SK-N-SH (cell line): ENCODE measurements at regions not wholly inside any gene's neighbourhood (a gene's known extent, or its start where the extent isn't known, plus 50 kb on each side); places are given as distances from the start of the nearest gene placed in this dataset.

Experiments used
- CTCF ChIA-PET: fragments of 300-600, 350-600 bp; formaldehyde crosslinking; extraction: SDS; loops from one replicate; lab custom pipeline; 2021; lab: Yijun Ruan, JAX
- POLR2A ChIA-PET: fragments of 350-600 bp; sonication (Branson Sonifier 250); formaldehyde crosslinking; extraction: SDS; loops from one replicate; lab custom pipeline; 2020; ENCODE audit warnings: antibody characterized with exemption, inconsistent platforms; lab: Yijun Ruan, JAX
- DNase-seq: peaks from one replicate; pipeline ENCODE4 v3.0.0; 2012
- H2AFZ ChIP-seq: fragments of 200-600 bp; sonication (generic); 2 replicates; pipeline ENCODE4 v1.8.1; 2016; ENCODE audit warnings: antibody characterized with exemption, mild to moderate bottlenecking, low read depth
- H3F3A ChIP-seq: fragments of 200-600 bp; sonication (generic); replicated peaks from 2 replicates; pipeline ENCODE3; 2016; ENCODE audit warnings: antibody characterized with exemption, mild to moderate bottlenecking; ENCODE audit not compliant: insufficient read depth
- H3K27ac ChIP-seq, 2 experiments: fragments of 200-500 bp in 1 of 2; fragments of 200-600 bp in 1 of 2; sonication (Bioruptor generic) in 1 of 2; sonication (generic), shearing (Covaris generic) in 1 of 2; 2 replicates each; pipeline versions ENCODE4 v1.5.1 to v1.6.1; 2014 to 2016; ENCODE audit warnings: low read depth in 2 of 2, inconsistent platforms in 1 of 2, low read length in 1 of 2, mild to moderate bottlenecking in 1 of 2, mixed read lengths in 1 of 2
- H3K27me3 ChIP-seq: fragments of 200-600 bp; sonication (generic), shearing (Covaris generic); 2 replicates; pipeline ENCODE4 v1.6.1; 2016; ENCODE audit warnings: mixed run types; ENCODE audit not compliant: insufficient read depth
- H3K36me3 ChIP-seq, 2 experiments: fragments of 200-500 bp in 1 of 2; fragments of 200-600 bp in 1 of 2; sonication (Bioruptor generic) in 1 of 2; sonication (generic) in 1 of 2; replicated peaks in 1 of 2; 2 replicates each; pipeline versions ENCODE3 to v1.5.1; 2014 to 2016; ENCODE audit warnings: low read length in 1 of 2, mild to moderate bottlenecking in 1 of 2; ENCODE audit not compliant: insufficient read depth in 2 of 2, control insufficient read depth in 1 of 2
- H3K4me1 ChIP-seq, 2 experiments: fragments of 200-500 bp in 1 of 2; fragments of 200-600 bp in 1 of 2; sonication (Bioruptor generic) in 1 of 2; sonication (generic), shearing (Covaris generic) in 1 of 2; 2 replicates each; pipeline versions ENCODE4 v1.5.1 to v1.6.1; 2014 to 2016; ENCODE audit warnings: low read depth in 1 of 2, low read length in 1 of 2, mixed run types in 1 of 2; ENCODE audit not compliant: insufficient read depth in 2 of 2, control insufficient read depth in 1 of 2
- H3K4me2 ChIP-seq: fragments of 200-600 bp; sonication (generic), shearing (Covaris generic); 2 replicates; pipeline ENCODE4 v1.6.1; 2017; ENCODE audit warnings: mixed run types
- H3K4me3 ChIP-seq, 2 experiments: fragments of 200-500 bp in 1 of 2; fragments of 200-600 bp in 1 of 2; sonication (Bioruptor generic) in 1 of 2; sonication (generic), shearing (Covaris generic) in 1 of 2; 2 replicates each; pipeline versions ENCODE4 v1.5.1 to v1.8.1; 2014 to 2016; ENCODE audit warnings: low read depth in 2 of 2, inconsistent platforms in 1 of 2, low read length in 1 of 2, mild to moderate bottlenecking in 1 of 2, mixed read lengths in 1 of 2, moderate library complexity in 1 of 2
- H3K79me2 ChIP-seq: fragments of 200-600 bp; sonication (generic); 2 replicates; pipeline ENCODE4 v1.8.1; 2017; ENCODE audit warnings: mild to moderate bottlenecking; ENCODE audit not compliant: insufficient read depth
- H3K9ac ChIP-seq: fragments of 200-600 bp; sonication (generic); 2 replicates; pipeline ENCODE4 v1.6.1; 2017; ENCODE audit warnings: mixed run types
- H3K9me2 ChIP-seq: fragments of 200-600 bp; sonication (generic); 2 replicates; pipeline ENCODE4 v1.6.1; 2017; ENCODE audit warnings: mixed run types
- H3K9me3 ChIP-seq: fragments of 200-600 bp; sonication (generic); 2 replicates; pipeline ENCODE4 v1.6.1; 2017; ENCODE audit warnings: mixed run types, mild to moderate bottlenecking, moderate library complexity
- H4K20me1 ChIP-seq: fragments of 200-600 bp; sonication (generic); 2 replicates; pipeline ENCODE4 v1.6.1; 2017; ENCODE audit warnings: mild to moderate bottlenecking, mixed run types; ENCODE audit not compliant: insufficient read depth
- CHD2 ChIP-seq: fragments of 150-350 bp; IDR thresholded peaks from 2 replicates; pipeline ENCODE4 v1.6.1; 2018; ENCODE audit warnings: low read length; ENCODE audit not compliant: partially characterized antibody
- ELF1 ChIP-seq: IDR thresholded peaks from 2 replicates; pipeline ENCODE4 v1.4.0; 2012
- EZH2phosphoT487 ChIP-seq: fragments of 200-600 bp; sonication (generic); IDR thresholded peaks from 2 replicates; pipeline ENCODE4 v1.6.1; 2017; ENCODE audit warnings: low read depth, mixed run types, mild to moderate bottlenecking, antibody characterized with exemption, moderate library complexity, borderline replicate concordance
- FOSL2 ChIP-seq: IDR thresholded peaks from 2 replicates; pipeline ENCODE4 v1.4.0; 2012; ENCODE audit warnings: low read depth, mild to moderate bottlenecking, moderate library complexity, borderline replicate concordance
- JUND ChIP-seq: IDR thresholded peaks from 2 replicates; pipeline ENCODE4 v1.4.0; 2012
- MXI1 ChIP-seq: IDR thresholded peaks from 2 replicates; pipeline ENCODE4 v1.6.1; 2012; ENCODE audit warnings: mild to moderate bottlenecking, low read depth, low read length, improper control_type of control experiment
- NRF1 ChIP-seq: IDR thresholded peaks from 2 replicates; pipeline ENCODE4 v1.6.1; 2012; ENCODE audit warnings: low read depth, mild to moderate bottlenecking, low read length
- PBX3 ChIP-seq: IDR thresholded peaks from 2 replicates; pipeline ENCODE4; 2012
- RAD21 ChIP-seq: IDR thresholded peaks from 2 replicates; pipeline ENCODE4 v1.6.1; 2012; ENCODE audit warnings: mild to moderate bottlenecking, low read length
- RCOR1 ChIP-seq: fragments of 150-350 bp; IDR thresholded peaks from 2 replicates; pipeline ENCODE4 v1.6.1; 2017; ENCODE audit warnings: antibody characterized with exemption, low read length
- RFX5 ChIP-seq: IDR thresholded peaks from 2 replicates; pipeline ENCODE4 v1.6.1; 2012; ENCODE audit warnings: mild to moderate bottlenecking, improper control_type of control experiment, low read length
- RXRA ChIP-seq: IDR thresholded peaks from 2 replicates; pipeline ENCODE4 v1.4.0; 2012; ENCODE audit warnings: low read depth, mild to moderate bottlenecking, borderline replicate concordance
- SMC3 ChIP-seq: IDR thresholded peaks from 2 replicates; pipeline ENCODE4 v1.6.1; 2012; ENCODE audit warnings: low read depth, low read length, improper control_type of control experiment
- TAF1 ChIP-seq: IDR thresholded peaks from 2 replicates; pipeline ENCODE4 v1.6.1; 2012; ENCODE audit warnings: low read depth, mild to moderate bottlenecking, low read length, moderate library complexity, borderline replicate concordance
- TCF12 ChIP-seq: IDR thresholded peaks from 2 replicates; pipeline ENCODE4 v1.4.0; 2012
- TEAD4 ChIP-seq: IDR thresholded peaks from 2 replicates; pipeline ENCODE4 v1.4.0; 2012; ENCODE audit warnings: mild to moderate bottlenecking, borderline replicate concordance; ENCODE audit not compliant: insufficient read depth
- USF1 ChIP-seq: IDR thresholded peaks from 2 replicates; pipeline ENCODE4 v1.4.0; 2012; ENCODE audit warnings: low read depth, borderline replicate concordance
- YY1 ChIP-seq: IDR thresholded peaks from 2 replicates; pipeline ENCODE4 v1.4.0; 2012; ENCODE audit warnings: low read depth, mild to moderate bottlenecking
- ZBTB33 ChIP-seq: IDR thresholded peaks from 2 replicates; pipeline ENCODE4 v1.4.0; 2012; ENCODE audit warnings: low read depth, borderline replicate concordance
- WGBS: methylation state at CpG from one replicate; pipeline ENCODE4 v1.1.6; 2017; ENCODE audit warnings: low lambda C conversion rate; 5-methylcytosine and 5-hydroxymethylcytosine counted together
- TF ChIP-seq, protein P1 (sequence below): fragments of 150-350 bp; IDR thresholded peaks from 2 replicates; pipeline ENCODE4 v1.6.1; 2017; ENCODE audit warnings: antibody characterized with exemption, low read length, low read depth, borderline replicate concordance
- TF ChIP-seq, protein P2 (sequence below): IDR thresholded peaks from 2 replicates; pipeline ENCODE4 v1.6.1; 2012; ENCODE audit warnings: mild to moderate bottlenecking, low read depth, low read length, moderate library complexity

DNA sequence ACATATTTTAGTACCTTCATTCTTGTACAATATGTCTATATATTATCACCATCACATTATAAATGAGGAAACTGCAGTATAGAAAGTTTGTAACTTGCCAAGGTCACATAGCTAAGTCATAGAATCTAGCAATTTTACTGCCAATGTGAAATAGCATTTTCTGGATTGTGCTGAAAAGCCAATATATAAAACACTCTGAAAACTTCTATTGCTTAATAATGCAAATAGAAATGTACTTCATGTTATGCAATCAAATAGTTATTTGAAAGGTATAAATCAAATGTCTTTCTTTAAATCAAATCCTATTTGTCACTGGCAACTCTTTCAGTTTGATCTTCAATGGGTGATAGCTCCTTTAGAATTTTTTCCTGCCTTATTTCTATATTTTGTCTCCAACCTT lies 129.5 kb downstream of the TMEM26 start (continued):
- TF ChIP-seq ZBTB33 (no peak), USF1 (no peak), JUND (no peak), SMC3 (no peak), FOSL2 (no peak), RCOR1 (no peak), MXI1 (no peak)
- TF ChIP-seq, protein P1, sequence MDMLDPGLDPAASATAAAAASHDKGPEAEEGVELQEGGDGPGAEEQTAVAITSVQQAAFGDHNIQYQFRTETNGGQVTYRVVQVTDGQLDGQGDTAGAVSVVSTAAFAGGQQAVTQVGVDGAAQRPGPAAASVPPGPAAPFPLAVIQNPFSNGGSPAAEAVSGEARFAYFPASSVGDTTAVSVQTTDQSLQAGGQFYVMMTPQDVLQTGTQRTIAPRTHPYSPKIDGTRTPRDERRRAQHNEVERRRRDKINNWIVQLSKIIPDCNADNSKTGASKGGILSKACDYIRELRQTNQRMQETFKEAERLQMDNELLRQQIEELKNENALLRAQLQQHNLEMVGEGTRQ, result no peak

DNA sequence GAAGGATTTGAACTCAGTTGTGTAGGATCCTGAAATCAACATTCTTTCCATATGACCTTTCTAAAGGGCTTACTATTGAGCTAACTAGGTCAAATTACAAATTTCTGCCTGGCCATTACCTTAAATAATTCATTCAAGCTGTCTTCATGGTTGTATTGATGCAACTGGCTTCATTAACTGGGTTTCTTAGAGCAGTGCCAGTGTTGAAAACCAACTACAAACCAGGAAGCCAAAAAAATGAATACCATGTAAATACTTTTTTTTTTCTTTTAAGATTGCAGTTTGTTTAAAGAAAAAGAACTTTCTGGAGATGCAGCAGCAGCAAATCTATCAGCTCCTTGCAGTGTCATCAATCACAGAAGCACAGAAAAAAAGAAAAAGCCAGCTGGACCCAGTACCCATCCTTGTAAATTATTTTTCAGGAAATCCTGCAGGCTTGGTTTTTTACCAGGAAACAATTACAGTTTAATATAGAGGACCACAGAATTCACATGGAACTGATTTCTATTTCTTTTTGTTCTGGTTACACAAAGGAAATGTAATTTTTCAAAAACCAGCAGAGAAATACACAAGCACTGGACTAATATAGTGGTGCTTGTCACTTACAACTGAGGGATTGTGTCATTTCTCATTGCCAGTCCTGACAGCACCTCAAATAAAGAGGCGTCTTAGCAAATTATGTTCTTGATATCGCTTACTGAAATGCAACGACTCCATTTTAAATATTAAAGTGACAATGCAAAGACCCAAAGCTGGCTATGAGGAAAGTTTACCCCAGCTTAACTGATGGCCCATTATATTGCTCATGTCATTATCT lies 131.9 kb downstream of the TMEM26 start:
- no peak overlapping the region for H3K9ac ChIP-seq
- no peaks in the 10 kb centered on the region for H3K79me2 ChIP-seq
- H3K27ac ChIP-seq, result peak overlapping the region in 1 of 2 experiments; percentile 28; a peak in 1 of 4 replicates
- H3K4me3 ChIP-seq, result no peak overlapping the region
- no peaks in the 10 kb centered on the region for H3F3A ChIP-seq
- no peak overlapping the region for H3K4me2 ChIP-seq
- POLR2A ChIA-PET, result no interaction called here
- no peaks in the 10 kb centered on the region for H3K36me3 ChIP-seq
- CTCF ChIA-PET, result interaction anchor here (0.8 to 1.1 kb wide), 2 partner anchors 37 to 514 kb away, joined by 3 read pairs; no protein-coding TSS in a partner anchor
- H3K27me3 ChIP-seq, result no peaks in the 10 kb centered on the region
- no peak for DNase-seq
- peaks cover 0 to 16% of the 10 kb centered on the region in 2 experiments; a peak in 2 of 4 replicates for H3K4me1 ChIP-seq
- no peaks in the 10 kb centered on the region for H4K20me1 ChIP-seq
- no peaks in the 10 kb centered on the region for H3K9me3 ChIP-seq
- 62% methylated on average over 3 of the region's 3 CpGs for WGBS
- H2AFZ ChIP-seq, result no peak overlapping the region
- H3K9me2 ChIP-seq, result no peaks in the 10 kb centered on the region
- TF ChIP-seq PBX3 (no peak), NRF1 (no peak), TEAD4 (no peak), RCOR1 (no peak), RAD21 (no peak), ELF1 (no peak), RXRA (no peak), CHD2 (no peak), FOSL2 (no peak), RFX5 (no peak), JUND (no peak), YY1 (no peak), TAF1 (no peak), EZH2phosphoT487 (no peak), TCF12 (no peak)
- TF ChIP-seq, protein P2, sequence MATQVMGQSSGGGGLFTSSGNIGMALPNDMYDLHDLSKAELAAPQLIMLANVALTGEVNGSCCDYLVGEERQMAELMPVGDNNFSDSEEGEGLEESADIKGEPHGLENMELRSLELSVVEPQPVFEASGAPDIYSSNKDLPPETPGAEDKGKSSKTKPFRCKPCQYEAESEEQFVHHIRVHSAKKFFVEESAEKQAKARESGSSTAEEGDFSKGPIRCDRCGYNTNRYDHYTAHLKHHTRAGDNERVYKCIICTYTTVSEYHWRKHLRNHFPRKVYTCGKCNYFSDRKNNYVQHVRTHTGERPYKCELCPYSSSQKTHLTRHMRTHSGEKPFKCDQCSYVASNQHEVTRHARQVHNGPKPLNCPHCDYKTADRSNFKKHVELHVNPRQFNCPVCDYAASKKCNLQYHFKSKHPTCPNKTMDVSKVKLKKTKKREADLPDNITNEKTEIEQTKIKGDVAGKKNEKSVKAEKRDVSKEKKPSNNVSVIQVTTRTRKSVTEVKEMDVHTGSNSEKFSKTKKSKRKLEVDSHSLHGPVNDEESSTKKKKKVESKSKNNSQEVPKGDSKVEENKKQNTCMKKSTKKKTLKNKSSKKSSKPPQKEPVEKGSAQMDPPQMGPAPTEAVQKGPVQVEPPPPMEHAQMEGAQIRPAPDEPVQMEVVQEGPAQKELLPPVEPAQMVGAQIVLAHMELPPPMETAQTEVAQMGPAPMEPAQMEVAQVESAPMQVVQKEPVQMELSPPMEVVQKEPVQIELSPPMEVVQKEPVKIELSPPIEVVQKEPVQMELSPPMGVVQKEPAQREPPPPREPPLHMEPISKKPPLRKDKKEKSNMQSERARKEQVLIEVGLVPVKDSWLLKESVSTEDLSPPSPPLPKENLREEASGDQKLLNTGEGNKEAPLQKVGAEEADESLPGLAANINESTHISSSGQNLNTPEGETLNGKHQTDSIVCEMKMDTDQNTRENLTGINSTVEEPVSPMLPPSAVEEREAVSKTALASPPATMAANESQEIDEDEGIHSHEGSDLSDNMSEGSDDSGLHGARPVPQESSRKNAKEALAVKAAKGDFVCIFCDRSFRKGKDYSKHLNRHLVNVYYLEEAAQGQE, result no peak
- TF ChIP-seq, protein P1, result no peak
